Uterus (tissue), 3 donors: ENCODE measurements at regions not wholly inside any gene's neighbourhood (a gene's known extent, or its start where the extent isn't known, plus 50 kb on each side); places are given as distances from the start of the nearest gene placed in this dataset.

Experiments
- DNase-seq, 2 donors: peaks; one replicate each; pipeline ENCODE4 v3.0.0-alpha.2; 2019 to 2020
- H3K27ac ChIP-seq, 2 donors: fragments of 200-600 bp; sonication (generic); 1 replicate in 1 of 2; 2 replicates in 1 of 2; pipeline ENCODE4 v1.5.1; 2016 to 2018
- H3K27me3 ChIP-seq, 2 donors: fragments of 200-600 bp; sonication (generic); one replicate each; pipeline ENCODE4 v1.5.1; 2018 to 2019; ENCODE audit warnings: control low read depth in 1 of 2
- H3K36me3 ChIP-seq, 2 donors: fragments of 200-600 bp; sonication (generic); one replicate each; pipeline ENCODE4 v1.5.1; 2019; ENCODE audit warnings: control low read depth in 1 of 2
- H3K4me1 ChIP-seq, 2 donors: fragments of 200-600 bp; sonication (generic); one replicate each; pipeline ENCODE4 v1.5.1; 2018 to 2019; ENCODE audit warnings: control low read depth in 1 of 2
- H3K4me3 ChIP-seq, 2 donors: fragments of 200-600 bp; sonication (generic); 1 replicate in 1 of 2; 2 replicates in 1 of 2; pipeline ENCODE4 v1.5.1; 2018 to 2019; ENCODE audit warnings: mild to moderate bottlenecking in 1 of 2
- H3K9me3 ChIP-seq, 2 donors: fragments of 200-600 bp; sonication (generic); one replicate each; pipeline ENCODE4 v1.5.1; 2019; ENCODE audit warnings: control low read depth in 1 of 2
- CTCF ChIP-seq, 4 experiments: fragments of 200-600 bp in 2 of 4; fragments of 450-650 bp in 2 of 4; sonication (generic) in 2 of 4; IDR thresholded peaks; one replicate each; pipeline ENCODE4 v1.5.1; 2016 to 2019; ENCODE audit warnings: antibody characterized with exemption in 4 of 4, mild to moderate bottlenecking in 2 of 4, moderate library complexity in 1 of 4
- POLR2A ChIP-seq, 2 donors: fragments of 450-650 bp; IDR thresholded peaks; one replicate each; pipeline ENCODE4 v1.6.1; 2016; ENCODE audit warnings: antibody characterized with exemption in 2 of 2, mild to moderate bottlenecking in 1 of 2, moderate library complexity in 1 of 2
- intact Hi-C: fragments of 100-400 bp; cut with DNase I; formaldehyde crosslinking; loops from one replicate; pipeline ENCODE4 v1.15.1; 2023; ENCODE audit warnings: low total_unique reads
- donor health status: DM: yes; HTN: yes; CAD: no.

GRCh38 chr11:29685361-29685760 lies 331.5 kb downstream of the KCNA4 start:
- intact Hi-C loops: no loop called here
- Histone ChIP-seq H3K36me3 (no peaks in the 10 kb centered on the region), H3K4me3 (no peak overlapping the region), H3K9me3 (no peaks in the 10 kb centered on the region), H3K27ac (no peak overlapping the region), H3K27me3 (no peaks in the 10 kb centered on the region), H3K4me1 (no peaks in the 10 kb centered on the region)
- TF ChIP-seq POLR2A (IDR thresholded peaks at IDR 0.05) (no peak), CTCF (IDR thresholded peaks at IDR 0.05) (no peak)
- no peak for DNase-seq

GRCh38 chr11:29682856-29683255 lies 334.0 kb downstream of the KCNA4 start:
- no peak overlapping the region for H3K4me3 ChIP-seq
- no peaks in the 10 kb centered on the region for H3K36me3 ChIP-seq
- no peak overlapping the region for H3K27ac ChIP-seq
- intact Hi-C loops: no loop called here
- H3K4me1 ChIP-seq: no peaks in the 10 kb centered on the region
- no peak for DNase-seq
- TF ChIP-seq POLR2A (IDR thresholded peaks at IDR 0.05): no peak
- no peak for TF ChIP-seq CTCF (IDR thresholded peaks at IDR 0.05)
- H3K9me3 ChIP-seq: no peaks in the 10 kb centered on the region
- no peaks in the 10 kb centered on the region for H3K27me3 ChIP-seq

GRCh38 chr11:29679996-29680395 lies 336.8 kb downstream of the KCNA4 start:
- intact Hi-C loops: no loop called here
- no peak overlapping the region for H3K27ac ChIP-seq

GRCh38 chr11:29676993-29677392 lies 339.8 kb downstream of the KCNA4 start:
- no peak for DNase-seq
- Histone ChIP-seq H3K27ac (no peak overlapping the region), H3K9me3 (no peaks in the 10 kb centered on the region), H3K27me3 (no peaks in the 10 kb centered on the region), H3K4me1 (no peaks in the 10 kb centered on the region), H3K4me3 (no peak overlapping the region), H3K36me3 (no peaks in the 10 kb centered on the region)
- intact Hi-C loops: no loop called here
- TF ChIP-seq POLR2A (IDR thresholded peaks at IDR 0.05) (no peak), CTCF (IDR thresholded peaks at IDR 0.05) (no peak)

More at GRCh38 chr11:29679996-29680395, 336.8 kb downstream of the KCNA4 start:
- no peaks in the 10 kb centered on the region for H3K27me3 ChIP-seq
- DNase-seq: no peak
- H3K9me3 ChIP-seq: no peaks in the 10 kb centered on the region
- H3K4me3 ChIP-seq: no peak overlapping the region
- TF ChIP-seq POLR2A (IDR thresholded peaks at IDR 0.05) (no peak), CTCF (IDR thresholded peaks at IDR 0.05) (no peak)
- H3K4me1 ChIP-seq: no peaks in the 10 kb centered on the region
- H3K36me3 ChIP-seq: no peaks in the 10 kb centered on the region

GRCh38 chr11:29669310-29669709 lies 347.5 kb downstream of the KCNA4 start:
- H3K4me3 ChIP-seq: no peak overlapping the region
- intact Hi-C loops: no loop called here
- no peak for DNase-seq

More at GRCh38 chr11:29669310-29669709, 347.5 kb downstream of the KCNA4 start:
- Histone ChIP-seq H3K9me3 (no peaks in the 10 kb centered on the region), H3K27me3 (no peaks in the 10 kb centered on the region), H3K4me1 (no peaks in the 10 kb centered on the region), H3K27ac (no peak overlapping the region), H3K36me3 (no peaks in the 10 kb centered on the region)
- no peak for TF ChIP-seq POLR2A (IDR thresholded peaks at IDR 0.05)
- TF ChIP-seq CTCF (IDR thresholded peaks at IDR 0.05): no peak
